ENCODE measurements at regions not wholly inside any gene's neighbourhood (a gene's known extent, or its start where the extent isn't known, plus 50 kb on each side); places are given as distances from the start of the nearest gene placed in this dataset.

GRCh38 chr7:57245206-57245605, 113.0 kb upstream of the ZNF479 start:
- no peak for TF ChIP-seq POLR2A (IDR thresholded peaks at IDR 0.05)
- TF ChIP-seq POLR2AphosphoS5 (IDR thresholded peaks at IDR 0.05), result no peak
- no peak for TF ChIP-seq CTCF (IDR thresholded peaks at IDR 0.05)
- peaks cover 37 to 95% of the 10 kb centered on the region in 2 donors for H3K9me3 ChIP-seq

DNA sequence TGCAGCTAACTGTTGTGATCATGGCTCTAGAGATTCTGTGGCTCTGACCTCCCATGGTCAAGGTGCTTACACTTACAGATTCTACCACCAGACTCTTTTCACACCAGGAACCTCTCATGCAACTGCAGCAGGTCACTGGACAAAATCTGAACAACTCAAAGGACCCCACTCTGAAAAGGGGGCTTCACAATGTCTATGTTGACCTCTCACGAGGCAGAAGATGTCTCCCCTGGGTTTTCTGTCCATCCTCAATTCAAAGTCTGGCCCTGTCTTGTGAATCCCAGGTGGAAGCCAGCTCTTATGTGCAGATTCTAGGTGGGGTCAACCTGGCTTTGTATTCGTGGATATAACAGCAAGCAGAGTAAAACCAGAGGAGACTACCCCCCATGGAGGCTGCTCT, 118.6 kb upstream of the ZNF479 start:
- intact Hi-C loops (cut with DNase I; ENCODE audit: low total_unique reads), result no loop called here
- Histone ChIP-seq H3K27me3 (no peaks in the 10 kb centered on the region), H3K36me3 (no peaks in the 10 kb centered on the region), H3K27ac (no peak overlapping the region), H3K4me1 (no peaks in the 10 kb centered on the region), H3K9me3 (peaks cover 6 to 66% of the 10 kb centered on the region in 2 donors), H3K4me3 (no peak overlapping the region)
- TF ChIP-seq POLR2AphosphoS5 (IDR thresholded peaks at IDR 0.05), result no peak
- TF ChIP-seq POLR2A (IDR thresholded peaks at IDR 0.05), result no peak
- no peak for TF ChIP-seq CTCF (IDR thresholded peaks at IDR 0.05)
- no peak for DNase-seq (ENCODE audit: low spot score in 2 of 2)

More at GRCh38 chr7:57245206-57245605, 113.0 kb upstream of the ZNF479 start:
- intact Hi-C loops (cut with DNase I; ENCODE audit: low total_unique reads), result no loop called here
- no peak overlapping the region for H3K4me3 ChIP-seq
- H3K36me3 ChIP-seq, result no peaks in the 10 kb centered on the region
- H3K27ac ChIP-seq, result no peak overlapping the region
- no peaks in the 10 kb centered on the region for H3K27me3 ChIP-seq
- no peak for DNase-seq (ENCODE audit: low spot score in 2 of 2)
- no peaks in the 10 kb centered on the region for H3K4me1 ChIP-seq

GRCh38 chr7:57256637-57257375, 124.6 kb upstream of the ZNF479 start:
- Histone ChIP-seq H3K9me3 (peaks cover 25 to 67% of the 10 kb centered on the region in 2 donors), H3K4me3 (no peak overlapping the region), H3K4me1 (no peaks in the 10 kb centered on the region), H3K27me3 (no peaks in the 10 kb centered on the region), H3K36me3 (no peaks in the 10 kb centered on the region), H3K27ac (no peak overlapping the region)
- no peak for DNase-seq (ENCODE audit: low spot score in 2 of 2)
- intact Hi-C loops (cut with DNase I; ENCODE audit: low total_unique reads), result no loop called here
- no peak for TF ChIP-seq CTCF (IDR thresholded peaks at IDR 0.05)
- no peak for TF ChIP-seq POLR2AphosphoS5 (IDR thresholded peaks at IDR 0.05)
- no peak for TF ChIP-seq POLR2A (IDR thresholded peaks at IDR 0.05)

GRCh38 chr7:57274535-57275283, 142.5 kb upstream of the ZNF479 start:
- no peak for TF ChIP-seq POLR2A (IDR thresholded peaks at IDR 0.05)
- no peak for TF ChIP-seq POLR2AphosphoS5 (IDR thresholded peaks at IDR 0.05)
- TF ChIP-seq CTCF (IDR thresholded peaks at IDR 0.05), result no peak
- DNase-seq (ENCODE audit: low spot score in 2 of 2), result no peak
- peaks cover 26 to 88% of the 10 kb centered on the region in 2 donors for H3K9me3 ChIP-seq
- no peak overlapping the region for H3K27ac ChIP-seq
- intact Hi-C loops (cut with DNase I; ENCODE audit: low total_unique reads), result no loop called here
- no peak overlapping the region for H3K4me3 ChIP-seq
- H3K27me3 ChIP-seq, result no peaks in the 10 kb centered on the region
- H3K4me1 ChIP-seq, result no peaks in the 10 kb centered on the region
- H3K36me3 ChIP-seq, result no peaks in the 10 kb centered on the region

- H3K27ac ChIP-seq, result no peak overlapping the region
- no peaks in the 10 kb centered on the region for H3K36me3 ChIP-seq
- no peak for DNase-seq (ENCODE audit: low spot score in 2 of 2)
- TF ChIP-seq POLR2A (IDR thresholded peaks at IDR 0.05) (no peak), CTCF (IDR thresholded peaks at IDR 0.05) (no peak), POLR2AphosphoS5 (IDR thresholded peaks at IDR 0.05) (no peak)
- H3K9me3 ChIP-seq, result peaks cover 12 to 47% of the 10 kb centered on the region in 2 donors
- H3K27me3 ChIP-seq, result no peaks in the 10 kb centered on the region
- intact Hi-C loops (cut with DNase I; ENCODE audit: low total_unique reads), result no loop called here
- no peak overlapping the region for H3K4me3 ChIP-seq
- no peaks in the 10 kb centered on the region for H3K4me1 ChIP-seq
Observed at GRCh38 chr7:57300747-57301146, 149.2 kb upstream of the ZNF716 start.

All from breast epithelium (tissue), 4 donors.